Gastrocnemius medialis (tissue), 4 donors: ENCODE measurements at regions not wholly inside any gene's neighbourhood (a gene's known extent, or its start where the extent isn't known, plus 50 kb on each side); places are given as distances from the start of the nearest gene placed in this dataset.

Experiments used
- POLR2A ChIP-seq, 2 donors: fragments of 450-650 bp; IDR thresholded peaks; one replicate each; pipeline ENCODE4 v1.6.1; 2017; ENCODE audit warnings: antibody characterized with exemption in 2 of 2, mild to moderate bottlenecking in 2 of 2, moderate library complexity in 2 of 2
- TF ChIP-seq, protein P1 (sequence below), 5 experiments: fragments of 450-650 bp in 3 of 5; fragments of 200-600 bp in 2 of 5; sonication (generic) in 2 of 5; IDR thresholded peaks in 4 of 5; conservative IDR thresholded peaks in 1 of 5; 1 replicate in 4 of 5; 2 replicates in 1 of 5; pipeline ENCODE4 v1.5.1; 2016 to 2019; ENCODE audit warnings: antibody characterized with exemption in 5 of 5, mild to moderate bottlenecking in 3 of 5, moderate library complexity in 3 of 5

DNA sequence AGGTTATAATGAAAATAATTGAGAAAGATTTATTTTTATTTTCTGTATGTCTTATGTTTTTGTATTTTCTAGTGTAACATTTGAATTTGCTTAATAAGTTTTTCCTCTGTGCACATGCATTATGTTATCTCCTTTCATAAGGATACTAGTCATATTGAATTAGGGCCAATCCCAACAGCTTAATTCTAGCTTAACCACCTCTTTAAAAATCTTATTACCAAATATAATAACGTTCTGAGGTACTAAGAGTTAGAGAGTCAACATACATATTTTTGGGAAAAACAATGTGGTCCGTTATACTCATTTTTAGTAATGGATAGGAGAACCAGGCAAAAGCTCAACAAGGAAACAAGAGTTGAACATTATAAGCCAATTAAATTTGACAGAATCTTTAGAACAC is 845.6 kb upstream of the SEL1L start:
- TF ChIP-seq, protein P1, sequence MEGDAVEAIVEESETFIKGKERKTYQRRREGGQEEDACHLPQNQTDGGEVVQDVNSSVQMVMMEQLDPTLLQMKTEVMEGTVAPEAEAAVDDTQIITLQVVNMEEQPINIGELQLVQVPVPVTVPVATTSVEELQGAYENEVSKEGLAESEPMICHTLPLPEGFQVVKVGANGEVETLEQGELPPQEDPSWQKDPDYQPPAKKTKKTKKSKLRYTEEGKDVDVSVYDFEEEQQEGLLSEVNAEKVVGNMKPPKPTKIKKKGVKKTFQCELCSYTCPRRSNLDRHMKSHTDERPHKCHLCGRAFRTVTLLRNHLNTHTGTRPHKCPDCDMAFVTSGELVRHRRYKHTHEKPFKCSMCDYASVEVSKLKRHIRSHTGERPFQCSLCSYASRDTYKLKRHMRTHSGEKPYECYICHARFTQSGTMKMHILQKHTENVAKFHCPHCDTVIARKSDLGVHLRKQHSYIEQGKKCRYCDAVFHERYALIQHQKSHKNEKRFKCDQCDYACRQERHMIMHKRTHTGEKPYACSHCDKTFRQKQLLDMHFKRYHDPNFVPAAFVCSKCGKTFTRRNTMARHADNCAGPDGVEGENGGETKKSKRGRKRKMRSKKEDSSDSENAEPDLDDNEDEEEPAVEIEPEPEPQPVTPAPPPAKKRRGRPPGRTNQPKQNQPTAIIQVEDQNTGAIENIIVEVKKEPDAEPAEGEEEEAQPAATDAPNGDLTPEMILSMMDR (IDR thresholded peaks at IDR 0.05 in 4 of 5, conservative IDR thresholded peaks at IDR 0.05 in 1 of 5) = no peak
- no peak for TF ChIP-seq POLR2A (IDR thresholded peaks at IDR 0.05)
